ENCODE measurements at regions not wholly inside any gene's neighbourhood (a gene's known extent, or its start where the extent isn't known, plus 50 kb on each side); places are given as distances from the start of the nearest gene placed in this dataset.

- H3K4me3 ChIP-seq (ENCODE audit: low read depth in 1 of 3, low read length in 3 of 3), result no peak overlapping the region
- H3K27me3 ChIP-seq (ENCODE audit: control insufficient read depth in 4 of 4, insufficient read depth in 4 of 4, low read length in 3 of 4), result no peaks in the 10 kb centered on the region
- H3K36me3 ChIP-seq (ENCODE audit: control insufficient read depth in 4 of 4, insufficient read depth in 3 of 4, low read depth in 1 of 4, low read length in 3 of 4), result no peaks in the 10 kb centered on the region
- DNase-seq (ENCODE audit: low spot score), result no peak
- no peak overlapping the region for H3K27ac ChIP-seq (ENCODE audit: low read depth in 1 of 2, low read length in 2 of 2)
- no peaks in the 10 kb centered on the region for H3K9me3 ChIP-seq (ENCODE audit: control insufficient read depth in 4 of 4, low read length in 3 of 4)
- no peak overlapping the region for H3K9ac ChIP-seq (ENCODE audit: low read depth in 1 of 2, low read length in 2 of 2)
- no peaks in the 10 kb centered on the region for H3K4me1 ChIP-seq (ENCODE audit: control insufficient read depth in 4 of 4, insufficient read depth in 4 of 4, low read length in 3 of 4)
- 85% methylated on average over 1 of the region's 1 CpG for WGBS
- TF ChIP-seq CTCF (IDR thresholded peaks at IDR 0.05; ENCODE audit: low read depth, low read length, missing input control), result no peak
- TF ChIP-seq HNF4A (conservative IDR thresholded peaks at IDR 0.05), result no peak
- no peak for TF ChIP-seq YY1 (IDR thresholded peaks at IDR 0.05)
- TF ChIP-seq FOXA2 (IDR thresholded peaks at IDR 0.05), result no peak
- no peak for TF ChIP-seq MAX (IDR thresholded peaks at IDR 0.05)
- TF ChIP-seq ZBTB33 (IDR thresholded peaks at IDR 0.05), result no peak
- TF ChIP-seq REST (IDR thresholded peaks at IDR 0.05), result no peak
- TF ChIP-seq RXRA (IDR thresholded peaks at IDR 0.05), result no peak
- TF ChIP-seq TAF1 (conservative IDR thresholded peaks at IDR 0.05), result no peak
- TF ChIP-seq NR2F2 (IDR thresholded peaks at IDR 0.05), result no peak
- no peak for TF ChIP-seq SP1 (IDR thresholded peaks at IDR 0.05)
- no peak for TF ChIP-seq JUND (IDR thresholded peaks at IDR 0.05)
These were observed 63.3 kb upstream of the THSD7A start for GRCh38 chr7:11895337-11895736.

- H3K9ac ChIP-seq (ENCODE audit: low read depth in 1 of 2, low read length in 2 of 2), result no peak overlapping the region
- DNase-seq (ENCODE audit: low spot score), result no peak
- no peak for TF ChIP-seq ATF3 (IDR thresholded peaks at IDR 0.05)
- TF ChIP-seq RXRA (IDR thresholded peaks at IDR 0.05), result no peak
- TF ChIP-seq HNF4G (IDR thresholded peaks at IDR 0.05), result no peak
- TF ChIP-seq NR2F2 (IDR thresholded peaks at IDR 0.05), result no peak
- TF ChIP-seq RAD21 (IDR thresholded peaks at IDR 0.05), result no peak
- H3K4me1 ChIP-seq (ENCODE audit: control insufficient read depth in 4 of 4, insufficient read depth in 4 of 4, low read length in 3 of 4), result no peaks in the 10 kb centered on the region
- no peaks in the 10 kb centered on the region for H3K9me3 ChIP-seq (ENCODE audit: control insufficient read depth in 4 of 4, low read length in 3 of 4)
- no peak overlapping the region for H3K4me3 ChIP-seq (ENCODE audit: low read depth in 1 of 3, low read length in 3 of 3)
- H3K27ac ChIP-seq (ENCODE audit: low read depth in 1 of 2, low read length in 2 of 2), result no peak overlapping the region
- no peaks in the 10 kb centered on the region for H3K36me3 ChIP-seq (ENCODE audit: control insufficient read depth in 4 of 4, insufficient read depth in 3 of 4, low read depth in 1 of 4, low read length in 3 of 4)
- no peaks in the 10 kb centered on the region for H3K27me3 ChIP-seq (ENCODE audit: control insufficient read depth in 4 of 4, insufficient read depth in 4 of 4, low read length in 3 of 4)
- WGBS, result 47% methylated on average over 1 of the region's 1 CpG
These were observed 64.7 kb upstream of the THSD7A start for GRCh38 chr7:11896663-11897062.

Measured in liver (tissue), 8 donors.